HEK293 (cell line): ENCODE measurements at regions not wholly inside any gene's neighbourhood (a gene's known extent, or its start where the extent isn't known, plus 50 kb on each side); places are given as distances from the start of the nearest gene placed in this dataset.

Source experiments
- CTCF ChIA-PET: fragments of 350-600 bp; formaldehyde crosslinking; extraction: SDS; loops from one replicate; lab custom pipeline; 2021; ENCODE audit warnings: antibody characterized with exemption; lab: Yijun Ruan, JAX
- POLR2A ChIA-PET: fragments of 300-600 bp; formaldehyde crosslinking; extraction: SDS; loops from one replicate; lab custom pipeline; 2020; ENCODE audit warnings: antibody characterized with exemption, inconsistent platforms; lab: Yijun Ruan, JAX
- H3K27ac ChIP-seq: fragments of 200-500 bp; sonication (Bioruptor generic); 2 replicates; pipeline ENCODE4 v1.5.1; 2014; ENCODE audit warnings: low read depth, low read length, control low read depth, inconsistent platforms; ENCODE audit errors: extremely low read depth
- H3K36me3 ChIP-seq, 2 experiments: fragments of 200-500 bp in 1 of 2; sonication (Bioruptor generic) in 1 of 2; 1 replicate in 1 of 2; 2 replicates in 1 of 2; pipeline ENCODE4 v1.5.1; 2014 to 2017; ENCODE audit warnings: inconsistent platforms in 2 of 2, low read length in 2 of 2; ENCODE audit not compliant: control insufficient read depth in 2 of 2, insufficient read depth in 1 of 2
- H3K4me1 ChIP-seq: fragments of 200-500 bp; sonication (Bioruptor generic); 2 replicates; pipeline ENCODE4 v1.5.1; 2014; ENCODE audit warnings: mild to moderate bottlenecking, low read length, inconsistent platforms; ENCODE audit not compliant: control insufficient read depth, insufficient read depth
- H3K4me3 ChIP-seq: 2 replicates; pipeline ENCODE4 v1.5.1; 2011; ENCODE audit warnings: low read depth, mild to moderate bottlenecking, control low read depth, low read length, moderate library complexity
- H3K9me3 ChIP-seq: fragments of 200-500 bp; sonication (Bioruptor generic); 2 replicates; pipeline ENCODE4 v1.5.1; 2014; ENCODE audit warnings: low read depth, low read length, inconsistent platforms; ENCODE audit not compliant: control insufficient read depth, insufficient read depth
- GLIS2 ChIP-seq: fragments of 450-650 bp; formaldehyde crosslinking; IDR thresholded peaks from 2 replicates; pipeline ENCODE4 v1.5.1; 2016; ENCODE audit warnings: missing biosample characterization, missing genetic modification characterization
- MZF1 ChIP-seq: fragments of 450-650 bp; formaldehyde crosslinking; IDR thresholded peaks from 2 replicates; pipeline ENCODE4 v1.5.1; 2017; ENCODE audit warnings: missing biosample characterization, missing genetic modification characterization, borderline replicate concordance
- OVOL3 ChIP-seq: fragments of 450-650 bp; formaldehyde crosslinking; IDR thresholded peaks from 2 replicates; pipeline ENCODE4 v1.5.1; 2016; ENCODE audit warnings: missing biosample characterization, missing genetic modification characterization
- PBX3 ChIP-seq: sonication (generic); formaldehyde crosslinking; IDR thresholded peaks from 2 replicates; pipeline ENCODE4 v1.8.1; 2022; ENCODE audit warnings: mild to moderate bottlenecking, moderate library complexity, missing genetic modification reagents
- ZBTB6 ChIP-seq: fragments of 450-650 bp; formaldehyde crosslinking; IDR thresholded peaks from 2 replicates; pipeline ENCODE4 v1.5.1; 2017; ENCODE audit warnings: missing biosample characterization, missing genetic modification characterization
- ZFP37 ChIP-seq: fragments of 450-650 bp; formaldehyde crosslinking; IDR thresholded peaks from 2 replicates; pipeline ENCODE4 v1.5.1; 2016; ENCODE audit warnings: missing biosample characterization, missing genetic modification characterization
- ZNF10 ChIP-seq: fragments of 450-650 bp; formaldehyde crosslinking; IDR thresholded peaks from 2 replicates; pipeline ENCODE4 v1.5.1; 2017; ENCODE audit warnings: missing biosample characterization, missing genetic modification characterization
- ZNF114 ChIP-seq: fragments of 450-650 bp; formaldehyde crosslinking; IDR thresholded peaks from 2 replicates; pipeline ENCODE4 v1.5.0; 2017; ENCODE audit warnings: missing biosample characterization, missing genetic modification characterization
- ZNF133 ChIP-seq: fragments of 450-650 bp; formaldehyde crosslinking; IDR thresholded peaks from 2 replicates; pipeline ENCODE4 v1.5.1; 2016; ENCODE audit warnings: missing biosample characterization, missing genetic modification characterization
- ZNF138 ChIP-seq: fragments of 450-650 bp; formaldehyde crosslinking; IDR thresholded peaks from 2 replicates; pipeline ENCODE4 v1.5.1; 2016; ENCODE audit warnings: missing biosample characterization, missing genetic modification characterization, borderline replicate concordance
- ZNF175 ChIP-seq: fragments of 450-650 bp; formaldehyde crosslinking; IDR thresholded peaks from 2 replicates; pipeline ENCODE4 v1.5.1; 2016; ENCODE audit warnings: missing biosample characterization, missing genetic modification characterization
- ZNF202 ChIP-seq: fragments of 450-650 bp; formaldehyde crosslinking; IDR thresholded peaks from 2 replicates; pipeline ENCODE4 v1.5.1; 2016; ENCODE audit warnings: missing biosample characterization, missing genetic modification characterization, borderline replicate concordance
- ZNF266 ChIP-seq: fragments of 450-650 bp; formaldehyde crosslinking; IDR thresholded peaks from 2 replicates; pipeline ENCODE4 v1.5.1; 2016; ENCODE audit warnings: missing biosample characterization, missing genetic modification characterization, low read depth
- ZNF280C ChIP-seq: fragments of 450-650 bp; formaldehyde crosslinking; IDR thresholded peaks from 2 replicates; pipeline ENCODE4 v1.5.1; 2016; ENCODE audit warnings: missing biosample characterization, missing genetic modification characterization
- ZNF324 ChIP-seq: fragments of 450-650 bp; formaldehyde crosslinking; IDR thresholded peaks from 2 replicates; pipeline ENCODE4 v1.5.1; 2016; ENCODE audit warnings: missing biosample characterization, missing genetic modification characterization
- ZNF362 ChIP-seq: fragments of 450-650 bp; formaldehyde crosslinking; IDR thresholded peaks from 2 replicates; pipeline ENCODE4 v1.5.1; 2016; ENCODE audit warnings: missing biosample characterization, missing genetic modification characterization
- ZNF366 ChIP-seq: fragments of 450-650 bp; formaldehyde crosslinking; conservative IDR thresholded peaks from 2 replicates; pipeline ENCODE4 v1.5.1; 2016; ENCODE audit warnings: missing biosample characterization, missing genetic modification characterization
- ZNF488 ChIP-seq: fragments of 450-650 bp; formaldehyde crosslinking; IDR thresholded peaks from 2 replicates; pipeline ENCODE4 v1.5.1; 2016; ENCODE audit warnings: missing biosample characterization, missing genetic modification characterization
- ZNF501 ChIP-seq: fragments of 450-650 bp; formaldehyde crosslinking; IDR thresholded peaks from 2 replicates; pipeline ENCODE4 v1.5.1; 2016; ENCODE audit warnings: missing biosample characterization, missing genetic modification characterization
- ZNF610 ChIP-seq: fragments of 450-650 bp; formaldehyde crosslinking; IDR thresholded peaks from 2 replicates; pipeline ENCODE4 v1.5.1; 2016; ENCODE audit warnings: missing biosample characterization, missing genetic modification characterization, borderline replicate concordance
- ZSCAN23 ChIP-seq: fragments of 450-650 bp; formaldehyde crosslinking; IDR thresholded peaks from 2 replicates; pipeline ENCODE4 v1.5.1; 2016; ENCODE audit warnings: missing biosample characterization, missing genetic modification characterization
- TF ChIP-seq, protein P1 (sequence below): fragments of 450-650 bp; formaldehyde crosslinking; IDR thresholded peaks from 2 replicates; pipeline ENCODE4 v1.5.1; 2016; ENCODE audit warnings: missing biosample characterization, missing genetic modification characterization
- TF ChIP-seq, protein P2 (sequence below): fragments of 450-650 bp; formaldehyde crosslinking; IDR thresholded peaks from 2 replicates; pipeline ENCODE4 v1.5.1; 2017; ENCODE audit warnings: missing biosample characterization, missing genetic modification characterization

DNA sequence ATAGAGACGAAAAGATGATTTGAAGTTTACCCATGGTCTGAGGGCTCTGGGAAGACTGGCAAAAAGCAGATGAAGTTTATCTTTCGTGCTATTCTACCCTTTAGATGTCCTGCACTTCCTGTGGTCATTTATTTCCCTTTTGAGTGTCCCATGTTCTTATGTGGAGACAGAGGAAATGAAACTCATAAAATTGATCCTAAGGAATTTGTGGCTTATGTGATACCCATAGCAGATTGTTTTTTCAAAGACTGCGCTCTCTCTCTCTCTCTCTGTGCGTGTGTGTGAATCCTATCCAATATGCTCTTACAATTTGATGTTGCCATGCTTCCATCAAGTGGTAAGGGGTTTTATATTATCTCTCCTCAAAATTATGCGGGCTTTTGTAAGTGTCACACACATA is 607.5 kb upstream of the DPPA4 start:
- Histone ChIP-seq H3K4me1 (no peaks in the 10 kb centered on the region), H3K27ac (no peak overlapping the region), H3K36me3 (no peaks in the 10 kb centered on the region), H3K9me3 (no peaks in the 10 kb centered on the region), H3K4me3 (no peak overlapping the region)
- no peak for TF ChIP-seq GLIS2 (tag by site-specific recombination)
- no peak for TF ChIP-seq ZNF610 (tag by site-specific recombination)
- no peak for TF ChIP-seq ZNF488 (tag by site-specific recombination)
- no peak for TF ChIP-seq ZNF202 (tag by site-specific recombination)
- no peak for TF ChIP-seq PBX3 (CRISPR knock-in tag)
- no peak for TF ChIP-seq ZSCAN23 (tag by site-specific recombination)
- no peak for TF ChIP-seq ZNF133 (tag by site-specific recombination)
- CTCF ChIA-PET = no interaction called here
- POLR2A ChIA-PET = no interaction called here

GRCh38 chr3:109952924-109953323 is 615.6 kb upstream of the DPPA4 start:
- Histone ChIP-seq H3K4me1 (no peaks in the 10 kb centered on the region), H3K36me3 (no peaks in the 10 kb centered on the region), H3K9me3 (no peaks in the 10 kb centered on the region), H3K27ac (no peak overlapping the region), H3K4me3 (no peak overlapping the region)
- ChIA-PET POLR2A (no interaction called here), CTCF (no interaction called here)
- TF ChIP-seq ZBTB6 (no peak), ZNF10 (tag by site-specific recombination) (no peak), ZNF362 (no peak), ZNF114 (tag by site-specific recombination) (no peak), ZNF501 (tag by site-specific recombination) (no peak), ZNF366 (tag by site-specific recombination) (no peak), ZNF133 (tag by site-specific recombination) (no peak), OVOL3 (tag by site-specific recombination) (no peak), PBX3 (CRISPR knock-in tag) (no peak), MZF1 (tag by site-specific recombination) (no peak), ZFP37 (tag by site-specific recombination) (no peak), ZNF138 (tag by site-specific recombination) (no peak), ZNF324 (tag by site-specific recombination) (no peak), ZNF175 (tag by site-specific recombination) (no peak), ZNF266 (tag by site-specific recombination) (no peak), ZNF280C (no peak)
- TF ChIP-seq, protein P1, sequence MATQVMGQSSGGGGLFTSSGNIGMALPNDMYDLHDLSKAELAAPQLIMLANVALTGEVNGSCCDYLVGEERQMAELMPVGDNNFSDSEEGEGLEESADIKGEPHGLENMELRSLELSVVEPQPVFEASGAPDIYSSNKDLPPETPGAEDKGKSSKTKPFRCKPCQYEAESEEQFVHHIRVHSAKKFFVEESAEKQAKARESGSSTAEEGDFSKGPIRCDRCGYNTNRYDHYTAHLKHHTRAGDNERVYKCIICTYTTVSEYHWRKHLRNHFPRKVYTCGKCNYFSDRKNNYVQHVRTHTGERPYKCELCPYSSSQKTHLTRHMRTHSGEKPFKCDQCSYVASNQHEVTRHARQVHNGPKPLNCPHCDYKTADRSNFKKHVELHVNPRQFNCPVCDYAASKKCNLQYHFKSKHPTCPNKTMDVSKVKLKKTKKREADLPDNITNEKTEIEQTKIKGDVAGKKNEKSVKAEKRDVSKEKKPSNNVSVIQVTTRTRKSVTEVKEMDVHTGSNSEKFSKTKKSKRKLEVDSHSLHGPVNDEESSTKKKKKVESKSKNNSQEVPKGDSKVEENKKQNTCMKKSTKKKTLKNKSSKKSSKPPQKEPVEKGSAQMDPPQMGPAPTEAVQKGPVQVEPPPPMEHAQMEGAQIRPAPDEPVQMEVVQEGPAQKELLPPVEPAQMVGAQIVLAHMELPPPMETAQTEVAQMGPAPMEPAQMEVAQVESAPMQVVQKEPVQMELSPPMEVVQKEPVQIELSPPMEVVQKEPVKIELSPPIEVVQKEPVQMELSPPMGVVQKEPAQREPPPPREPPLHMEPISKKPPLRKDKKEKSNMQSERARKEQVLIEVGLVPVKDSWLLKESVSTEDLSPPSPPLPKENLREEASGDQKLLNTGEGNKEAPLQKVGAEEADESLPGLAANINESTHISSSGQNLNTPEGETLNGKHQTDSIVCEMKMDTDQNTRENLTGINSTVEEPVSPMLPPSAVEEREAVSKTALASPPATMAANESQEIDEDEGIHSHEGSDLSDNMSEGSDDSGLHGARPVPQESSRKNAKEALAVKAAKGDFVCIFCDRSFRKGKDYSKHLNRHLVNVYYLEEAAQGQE (tag by site-specific recombination) = no peak
- TF ChIP-seq, protein P2, sequence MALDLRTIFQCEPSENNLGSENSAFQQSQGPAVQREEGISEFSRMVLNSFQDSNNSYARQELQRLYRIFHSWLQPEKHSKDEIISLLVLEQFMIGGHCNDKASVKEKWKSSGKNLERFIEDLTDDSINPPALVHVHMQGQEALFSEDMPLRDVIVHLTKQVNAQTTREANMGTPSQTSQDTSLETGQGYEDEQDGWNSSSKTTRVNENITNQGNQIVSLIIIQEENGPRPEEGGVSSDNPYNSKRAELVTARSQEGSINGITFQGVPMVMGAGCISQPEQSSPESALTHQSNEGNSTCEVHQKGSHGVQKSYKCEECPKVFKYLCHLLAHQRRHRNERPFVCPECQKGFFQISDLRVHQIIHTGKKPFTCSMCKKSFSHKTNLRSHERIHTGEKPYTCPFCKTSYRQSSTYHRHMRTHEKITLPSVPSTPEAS (tag by site-specific recombination) = no peak
